ENCODE measurements at regions not wholly inside any gene's neighbourhood (a gene's known extent, or its start where the extent isn't known, plus 50 kb on each side); places are given as distances from the start of the nearest gene placed in this dataset.

DNA sequence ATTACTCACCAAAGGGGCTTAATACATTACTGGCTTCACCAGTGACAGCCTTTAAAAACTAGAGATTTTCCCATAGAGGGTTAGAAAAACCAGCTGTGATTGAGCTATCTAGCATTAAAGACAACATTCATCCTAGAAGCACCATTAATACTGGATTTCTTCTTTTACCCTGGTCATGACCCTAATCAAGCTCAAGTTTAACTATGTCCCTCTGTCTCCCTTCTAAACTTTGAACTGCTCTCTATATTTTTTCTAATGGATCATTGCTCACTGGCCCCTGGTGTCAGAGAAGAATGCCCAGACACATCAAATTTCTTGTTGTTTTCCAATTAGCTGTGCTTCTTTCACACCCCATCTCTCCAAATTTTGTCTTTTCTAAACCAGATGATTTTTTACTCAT, 1101.3 kb downstream of the XPNPEP1 start:
- TF ChIP-seq EZH2 (IDR thresholded peaks at IDR 0.05; ENCODE audit: insufficient read depth, poor library complexity, severe bottlenecking) (no peak), EZH2phosphoT487 (IDR thresholded peaks at IDR 0.05; ENCODE audit: insufficient read depth, low read depth) (no peak)

All from GM23248 (cell line).